Activated CD8-positive, alpha-beta memory T cell treated with anti-CD3 and anti-CD28 coated beads, Interleukin-2, amount 50 U/mL, for 24 hours (primary cell): ENCODE measurements at regions not wholly inside any gene's neighbourhood (a gene's known extent, or its start where the extent isn't known, plus 50 kb on each side); places are given as distances from the start of the nearest gene placed in this dataset.
"Not testable (repeated sequence)": the region's sequence is repeated elsewhere in the genome, so short reads cannot be mapped to it uniquely, and the experiment has no call there.

ENCODE experiments used
- DNase-seq: peaks from one replicate; pipeline ENCODE4 v3.0.0-alpha.2; 2020; ENCODE audit errors: extremely low read depth

DNA sequence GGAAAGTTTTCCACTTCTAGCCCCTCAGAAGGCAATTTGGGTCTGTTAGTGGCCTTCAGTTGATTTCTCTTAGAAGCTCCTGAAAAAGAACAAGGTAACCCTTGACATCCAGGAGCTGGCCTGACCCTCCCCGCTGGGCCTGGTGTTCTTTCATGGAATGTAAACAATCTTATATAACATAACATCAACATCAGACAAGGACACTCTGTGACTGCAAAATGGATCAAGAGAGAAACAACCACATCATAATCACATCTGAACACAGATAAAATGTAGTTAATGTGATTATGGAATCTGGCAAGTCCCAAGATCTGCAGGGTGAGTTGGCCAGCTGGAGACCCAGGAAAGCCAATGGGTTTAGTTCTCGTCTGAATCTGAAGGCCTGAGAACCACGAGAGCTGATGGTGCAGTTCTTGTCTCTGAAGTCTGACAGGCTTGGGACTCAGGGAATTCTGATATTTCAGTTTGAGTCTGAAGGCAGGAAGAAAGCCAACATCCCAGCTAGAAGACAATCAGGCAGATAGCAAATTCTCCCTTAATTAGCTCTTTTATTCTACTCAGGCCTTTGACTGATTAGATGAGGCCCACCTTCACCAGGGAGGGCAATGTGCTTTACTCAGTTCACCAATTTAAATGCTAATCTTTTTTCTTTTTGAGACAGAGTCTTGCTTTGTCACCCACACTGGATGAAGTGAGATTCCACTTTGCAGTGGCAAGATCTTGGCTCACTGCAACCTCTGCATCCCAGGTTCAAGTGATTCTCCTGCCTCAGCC is 91.4 kb upstream of the NAMPT start:
- DNase-seq = no peak

DNA sequence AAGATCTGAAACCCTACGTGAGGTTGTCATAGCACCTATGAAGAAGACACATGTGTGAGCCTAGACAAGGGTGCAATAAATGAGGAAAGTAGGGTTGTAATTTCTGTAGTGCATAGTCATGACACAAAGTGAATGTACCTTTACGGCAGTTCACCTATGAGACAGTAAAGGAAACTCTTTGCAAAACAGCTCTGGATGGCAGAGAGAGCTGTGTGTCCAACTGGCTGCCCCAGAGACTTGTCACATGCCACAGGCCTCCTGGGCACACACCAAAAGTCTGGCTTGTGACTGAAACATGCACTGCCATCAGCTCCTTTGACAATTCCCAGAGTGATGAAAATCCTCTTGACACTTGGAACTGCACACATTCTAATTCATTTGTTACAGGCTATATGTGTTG is 90.7 kb upstream of the NAMPT start:
- no peak for DNase-seq

DNA sequence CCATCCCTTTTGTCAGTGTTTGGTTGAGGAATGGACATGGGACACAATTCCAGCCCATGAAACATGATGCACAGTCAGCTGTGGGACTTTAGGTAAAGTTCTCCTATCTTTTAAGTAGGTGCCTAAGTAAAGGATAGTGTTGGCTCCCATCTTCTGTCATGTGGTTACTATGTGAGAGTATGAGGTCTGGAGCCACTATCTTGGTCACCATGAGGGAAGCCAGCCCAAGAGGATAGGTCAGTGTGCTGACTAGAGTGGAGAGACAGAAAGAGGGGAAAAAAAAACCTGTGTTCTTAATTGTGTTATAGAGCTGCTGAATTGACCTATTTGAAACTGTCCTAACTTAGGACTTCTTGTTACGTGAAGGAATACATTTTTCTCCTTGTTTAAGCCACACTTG is 89.7 kb upstream of the NAMPT start:
- DNase-seq = no peak

DNA sequence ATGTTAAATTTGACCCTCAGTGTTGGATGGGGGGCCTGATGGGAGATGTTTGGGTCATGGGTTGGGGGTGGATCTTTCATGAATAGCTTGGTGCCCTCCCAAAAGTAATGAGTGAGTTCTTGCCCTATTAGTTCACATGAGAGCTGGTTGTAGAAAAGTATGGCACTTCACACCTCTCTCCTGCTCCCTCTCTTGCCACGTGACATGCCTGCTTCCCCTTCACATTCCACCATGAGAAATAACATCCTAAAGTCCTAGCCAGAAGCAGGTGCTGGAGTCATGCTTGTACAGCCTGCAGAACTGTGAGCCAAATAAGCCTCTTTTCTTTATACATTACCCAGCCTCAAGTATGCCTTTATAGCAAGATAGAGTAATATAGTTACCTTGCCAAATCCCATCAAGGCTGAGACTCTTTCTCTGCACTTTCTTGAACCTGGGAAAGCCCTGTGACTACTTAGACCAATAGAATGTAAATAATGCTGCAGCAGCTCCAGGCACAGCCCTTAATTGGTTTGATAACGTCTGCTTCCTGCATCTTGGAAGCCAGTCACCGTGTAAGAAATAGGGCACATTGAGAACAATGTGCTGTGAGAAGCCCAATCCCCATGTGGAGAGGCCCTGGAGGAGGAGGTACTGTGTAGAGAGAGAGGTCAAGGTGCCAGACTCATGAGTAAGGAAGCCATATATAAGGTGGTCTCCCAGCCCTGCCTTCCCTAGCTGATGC is 88.0 kb upstream of the NAMPT start:
- no peak for DNase-seq

DNA sequence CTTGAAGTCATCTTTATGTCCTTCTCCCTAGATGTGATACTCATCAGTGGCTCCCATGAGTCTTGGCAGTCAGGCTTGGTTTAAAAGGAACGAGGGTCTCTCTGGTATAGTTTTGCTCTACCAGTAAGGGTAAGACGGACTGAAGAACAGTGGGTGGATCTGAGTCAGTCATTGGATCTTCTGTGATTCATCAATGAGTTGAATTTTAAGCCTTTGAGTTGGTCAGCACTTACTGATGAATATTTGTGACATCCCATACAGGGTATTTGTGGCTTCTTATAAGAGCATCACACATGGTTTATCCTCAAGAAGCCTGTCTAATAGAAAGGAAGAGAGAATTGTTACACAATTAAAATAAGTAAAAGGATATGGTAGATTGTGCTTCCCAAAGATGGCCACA is 87.3 kb upstream of the NAMPT start:
- DNase-seq = no peak

DNA sequence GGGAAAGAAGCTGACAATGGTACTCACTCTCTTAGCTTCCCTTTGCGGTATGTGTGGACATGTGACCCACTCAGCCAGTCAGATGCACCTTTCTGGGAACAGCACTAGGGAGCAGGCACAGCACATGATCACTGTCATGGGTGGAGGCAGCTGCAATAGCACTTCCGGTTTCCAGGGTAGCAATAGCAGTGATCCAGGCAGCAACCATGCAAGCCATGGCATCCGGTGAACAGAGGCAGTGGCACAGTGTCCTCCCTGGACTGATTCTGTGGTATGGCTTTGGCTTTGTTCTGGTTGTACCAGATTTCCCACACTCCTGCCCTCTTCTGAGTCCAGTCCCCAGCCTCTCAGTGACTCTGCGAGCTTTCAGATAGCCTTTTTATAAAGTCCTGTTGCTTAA is 86.8 kb upstream of the NAMPT start:
- no peak for DNase-seq

DNA sequence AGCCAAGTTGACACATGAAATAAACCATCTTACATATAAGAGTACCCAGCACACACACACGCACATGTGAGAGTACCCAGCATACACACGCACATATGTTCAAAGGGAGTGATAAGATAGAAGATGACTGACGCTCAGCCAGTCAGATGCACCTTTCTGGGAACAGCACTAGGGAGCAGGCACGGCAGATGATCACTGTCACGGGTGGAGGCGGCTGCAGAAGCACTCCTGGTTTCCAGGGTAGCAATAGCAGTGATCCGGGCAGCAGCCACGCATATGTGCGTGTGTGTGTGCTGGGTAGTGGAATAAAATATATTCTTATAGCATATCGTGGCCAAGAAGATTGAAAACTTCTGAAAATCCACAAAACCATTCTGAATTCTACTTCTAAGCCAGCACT is 85.8 kb upstream of the NAMPT start:
- DNase-seq = no peak

DNA sequence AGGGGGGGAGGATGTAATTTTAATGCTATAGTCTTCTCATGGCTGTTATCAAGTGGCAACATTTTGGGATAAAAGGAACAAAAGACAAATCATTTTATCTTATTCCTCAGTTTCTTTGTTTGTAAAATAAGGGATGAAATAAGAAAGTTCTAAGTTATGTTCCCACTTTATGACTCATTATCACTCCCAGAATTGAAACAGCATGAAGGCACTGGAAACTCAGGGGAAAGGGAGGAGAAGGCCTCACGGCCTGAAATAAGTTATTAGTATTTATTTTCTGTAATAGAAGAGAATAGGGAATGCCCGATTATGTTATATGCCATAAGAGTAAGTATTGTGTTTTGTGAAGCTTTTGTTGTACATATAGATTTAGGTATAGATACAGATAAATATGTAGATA is 85.0 kb upstream of the NAMPT start:
- no peak for DNase-seq

DNA sequence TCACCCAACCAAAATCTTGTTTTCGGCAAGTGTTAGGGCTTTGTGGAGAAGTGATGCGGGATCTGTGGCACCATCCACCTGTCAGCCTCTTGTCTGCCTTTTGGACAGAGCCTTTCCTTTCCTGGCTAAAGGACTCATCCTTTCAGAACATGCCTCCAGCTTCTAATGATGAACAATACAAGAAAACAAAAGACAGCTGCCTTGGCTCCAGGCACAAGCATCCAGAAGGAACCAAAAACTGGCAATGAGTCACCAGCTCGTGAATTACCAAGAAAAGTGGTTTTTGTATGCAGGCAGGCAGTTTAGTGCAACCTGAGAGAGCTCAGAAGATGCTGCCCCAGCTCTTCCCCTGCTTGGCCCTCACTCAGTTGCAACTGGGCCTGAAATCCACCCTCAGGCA is 84.6 kb upstream of the NAMPT start:
- no peak for DNase-seq

DNA sequence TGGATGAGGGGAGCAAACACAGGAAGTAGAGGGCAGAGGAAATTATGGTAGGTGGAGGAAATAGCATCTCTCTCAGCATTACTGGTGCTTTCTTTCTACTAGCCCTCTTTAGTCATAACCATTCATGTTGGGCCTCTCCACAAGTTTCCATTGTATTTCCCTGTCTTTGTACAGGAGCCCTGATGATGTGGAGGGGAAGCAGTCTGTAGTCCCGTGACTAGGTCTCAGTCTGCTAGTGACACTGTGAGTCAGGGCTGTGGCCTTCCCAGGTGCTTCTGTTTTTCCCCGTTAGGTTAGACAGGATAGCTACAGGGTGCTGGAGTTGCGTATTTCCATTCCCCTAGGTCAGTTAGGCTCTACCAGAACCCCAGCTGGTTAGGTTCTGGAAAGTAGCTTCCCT is 82.9 kb upstream of the NAMPT start:
- no peak for DNase-seq

DNA sequence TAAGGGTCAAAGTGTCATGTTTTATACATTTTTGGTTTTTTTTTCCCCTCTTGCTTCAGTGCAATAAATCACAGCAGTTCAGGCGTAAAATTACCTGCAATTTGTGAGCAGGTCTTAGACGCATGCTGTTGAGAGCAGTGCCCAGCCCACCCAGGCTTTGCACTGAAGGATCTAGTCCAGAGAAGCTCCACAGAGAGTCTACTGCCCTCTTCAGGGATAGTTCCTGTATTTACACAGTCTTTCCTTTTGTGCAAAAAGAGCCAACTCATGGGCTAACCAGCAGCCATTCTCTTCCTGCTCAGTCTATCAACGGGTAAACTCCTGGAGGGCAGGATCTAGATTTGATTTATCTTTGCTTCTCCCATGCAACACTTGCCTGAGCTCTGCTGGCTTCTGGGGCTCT is 82.2 kb upstream of the NAMPT start:
- no peak for DNase-seq

DNA sequence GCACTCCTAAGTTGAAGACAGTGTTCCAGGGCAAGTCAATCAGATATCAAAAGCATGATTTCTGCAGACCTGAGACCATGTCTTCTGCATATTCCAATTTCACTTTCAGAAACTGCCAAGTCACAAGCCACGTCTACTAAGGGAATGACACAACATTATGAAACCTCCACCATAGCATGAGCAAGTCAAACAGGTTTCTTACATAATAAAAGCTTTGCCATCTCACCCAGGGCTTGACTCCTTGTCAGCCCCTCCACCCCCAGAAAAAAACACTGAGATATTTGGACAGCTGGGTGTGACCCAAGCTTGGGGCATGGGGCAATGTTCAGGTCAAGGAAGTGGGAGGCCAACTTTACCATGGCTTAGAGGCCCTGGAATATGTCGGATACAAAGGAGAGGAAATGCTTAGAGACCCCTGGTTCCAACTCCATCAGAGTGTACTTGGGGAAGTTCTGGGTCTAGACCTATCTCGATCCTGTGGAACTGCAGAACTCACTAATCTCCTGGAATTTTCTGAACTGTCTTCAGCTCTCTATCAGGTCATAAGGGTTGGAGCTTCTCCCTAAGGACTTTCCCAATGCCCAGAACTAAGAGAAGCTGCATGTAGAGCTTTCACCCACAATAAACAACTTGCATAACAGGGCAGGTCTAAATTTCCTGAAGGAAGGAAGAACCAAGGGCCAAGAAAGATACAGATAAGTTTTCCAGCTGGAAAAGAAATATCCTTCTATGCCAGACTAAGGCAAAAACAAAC is 80.6 kb upstream of the NAMPT start:
- DNase-seq = no peak

DNA sequence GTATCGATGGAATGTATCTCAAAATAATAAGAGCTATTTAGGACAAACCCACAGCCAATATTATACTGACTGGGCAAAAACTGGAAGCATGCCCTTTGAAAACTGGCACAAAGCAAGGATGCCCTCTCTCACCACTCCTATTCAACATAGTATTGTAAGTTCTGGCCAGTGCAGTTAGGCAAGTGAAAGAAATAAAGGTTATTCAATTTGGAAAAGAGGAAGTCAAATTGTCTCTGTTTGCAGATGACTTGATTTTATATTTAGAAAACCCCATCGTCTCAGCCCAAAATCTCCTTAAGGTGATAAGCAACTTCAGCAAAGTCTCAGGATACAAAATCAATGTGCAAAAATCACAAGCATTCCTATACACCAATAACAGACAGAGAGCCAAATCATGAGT is 77.7 kb upstream of the NAMPT start:
- not testable (repeated sequence) for DNase-seq

DNA sequence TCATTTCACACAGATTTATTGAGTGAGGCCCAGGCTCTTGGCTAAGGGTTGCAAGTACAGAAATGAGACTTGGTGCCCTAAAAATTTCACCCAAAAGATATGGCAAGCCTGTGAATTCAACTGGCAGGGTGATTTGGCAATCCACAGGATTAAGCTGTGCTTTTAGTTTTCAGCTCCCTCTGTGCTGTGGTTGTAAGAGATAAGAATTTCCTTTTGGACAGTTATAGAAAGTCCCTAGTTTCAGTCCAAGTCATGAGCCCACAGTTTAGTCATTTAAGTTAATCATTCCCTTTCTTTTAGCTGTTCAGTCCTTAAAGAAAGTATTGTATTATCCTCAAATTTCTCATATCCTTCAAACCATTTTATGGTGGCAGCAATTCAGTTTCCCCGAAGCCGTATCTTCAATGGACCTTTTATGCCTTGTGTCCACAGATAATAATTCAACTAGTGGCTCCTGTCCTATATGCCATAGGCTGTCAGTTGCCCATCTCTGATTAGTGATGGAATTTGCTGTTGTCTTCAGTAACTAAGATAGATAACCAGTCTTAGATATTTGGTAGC is 73.4 kb upstream of the NAMPT start:
- DNase-seq = no peak

DNA sequence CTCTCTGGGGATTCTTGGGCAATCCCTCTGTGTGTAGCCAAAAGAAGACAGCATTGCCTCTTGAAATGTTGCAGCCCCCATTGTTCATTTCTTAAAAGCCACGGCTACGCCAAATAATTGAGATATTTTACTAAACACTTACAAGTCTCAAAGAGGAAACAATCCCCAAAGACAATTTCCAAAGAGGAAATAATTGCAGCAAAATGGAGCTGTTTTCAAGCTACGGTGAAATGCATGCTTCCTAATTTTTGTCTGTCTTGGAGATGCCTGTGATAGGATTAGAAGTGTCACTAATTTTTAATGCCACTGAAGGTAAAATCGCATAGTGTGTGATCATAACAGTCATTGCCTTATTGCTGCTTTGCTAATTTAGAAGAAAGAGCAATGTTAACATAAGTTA is 72.9 kb upstream of the NAMPT start:
- no peak for DNase-seq

DNA sequence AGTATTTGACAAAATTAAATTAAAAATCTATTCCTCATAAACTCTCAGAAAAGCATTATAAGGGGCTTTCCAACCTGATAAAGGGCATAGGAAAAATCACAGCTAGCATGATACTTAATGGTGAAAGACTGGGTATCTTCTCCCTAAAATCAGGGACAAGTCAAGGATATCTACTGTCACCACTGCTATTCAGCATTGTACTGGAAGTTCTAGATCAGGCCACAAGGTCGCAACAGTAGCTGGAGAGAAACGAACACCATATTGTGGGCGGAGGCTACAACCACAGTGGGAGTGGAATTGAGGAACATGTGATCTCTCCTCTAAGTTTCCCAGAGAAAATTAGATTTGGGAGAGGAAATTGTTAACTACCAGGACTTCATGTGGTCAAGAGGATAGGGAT is 70.0 kb upstream of the NAMPT start:
- no peak for DNase-seq

DNA sequence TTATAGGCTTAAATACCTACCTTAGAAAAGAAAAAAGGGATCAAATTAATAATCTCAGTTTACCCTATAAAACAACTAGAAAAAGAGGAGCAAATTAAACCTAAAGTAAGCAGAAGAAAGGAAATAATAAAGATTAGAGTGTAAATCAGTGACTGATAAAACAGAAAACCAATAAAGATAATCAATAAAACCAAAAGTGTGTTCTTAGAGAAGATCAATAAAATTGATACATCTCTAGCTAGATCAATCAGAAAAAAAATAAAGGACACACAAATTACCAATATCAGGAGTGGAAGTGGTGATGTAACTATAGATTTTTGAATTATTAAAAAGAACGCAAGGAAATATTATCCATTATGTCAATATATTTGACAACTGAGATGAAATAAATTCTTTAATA is 69.2 kb upstream of the NAMPT start:
- no peak for DNase-seq

DNA sequence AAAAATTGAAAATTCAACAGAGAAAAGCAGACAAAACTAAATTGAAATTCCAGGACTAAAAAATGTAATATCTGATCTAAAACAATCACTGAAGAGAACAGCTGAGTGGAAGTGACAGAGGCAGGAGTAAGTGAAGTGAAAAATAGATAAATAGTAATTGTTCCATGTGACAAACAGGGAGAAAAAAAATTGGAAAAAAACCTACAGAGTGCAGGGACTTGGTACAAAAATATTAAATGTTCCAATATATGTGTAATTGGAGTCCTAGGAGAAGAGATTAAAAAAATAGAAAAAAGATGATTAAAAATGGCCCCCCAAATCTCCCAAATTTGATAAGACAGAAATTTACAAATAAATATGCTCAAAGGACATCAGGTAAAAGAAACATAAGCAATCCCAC is 63.4 kb upstream of the NAMPT start:
- DNase-seq = no peak

DNA sequence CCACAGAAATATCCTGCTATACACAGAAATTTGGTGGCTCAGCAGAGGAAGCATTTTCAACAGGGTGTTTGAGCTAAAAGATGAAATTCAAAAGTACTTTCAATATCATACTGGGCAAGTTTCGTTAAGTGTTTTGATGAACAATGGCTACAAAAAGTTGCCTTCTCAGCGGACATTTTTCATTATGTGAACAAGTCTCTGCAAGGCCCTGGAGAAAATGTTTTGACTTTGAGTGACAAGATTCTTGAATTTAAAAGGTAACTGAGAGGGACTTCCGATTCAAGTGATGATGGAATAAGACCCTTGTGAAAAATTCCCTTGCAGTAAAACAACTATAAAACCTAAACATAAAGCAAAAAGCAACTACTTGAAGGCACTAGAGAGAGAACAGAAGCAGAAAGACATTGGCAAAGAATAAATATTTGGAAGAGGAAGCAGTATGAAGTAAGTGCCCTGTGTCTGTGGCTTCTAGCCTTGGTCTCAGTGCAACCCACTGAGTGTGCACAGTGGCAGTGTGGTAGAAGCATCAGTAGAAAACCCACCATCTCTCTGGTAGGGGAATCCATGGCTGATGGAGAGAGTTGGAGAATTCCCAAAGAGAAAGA is 62.5 kb upstream of the NAMPT start:
- no peak for DNase-seq

DNA sequence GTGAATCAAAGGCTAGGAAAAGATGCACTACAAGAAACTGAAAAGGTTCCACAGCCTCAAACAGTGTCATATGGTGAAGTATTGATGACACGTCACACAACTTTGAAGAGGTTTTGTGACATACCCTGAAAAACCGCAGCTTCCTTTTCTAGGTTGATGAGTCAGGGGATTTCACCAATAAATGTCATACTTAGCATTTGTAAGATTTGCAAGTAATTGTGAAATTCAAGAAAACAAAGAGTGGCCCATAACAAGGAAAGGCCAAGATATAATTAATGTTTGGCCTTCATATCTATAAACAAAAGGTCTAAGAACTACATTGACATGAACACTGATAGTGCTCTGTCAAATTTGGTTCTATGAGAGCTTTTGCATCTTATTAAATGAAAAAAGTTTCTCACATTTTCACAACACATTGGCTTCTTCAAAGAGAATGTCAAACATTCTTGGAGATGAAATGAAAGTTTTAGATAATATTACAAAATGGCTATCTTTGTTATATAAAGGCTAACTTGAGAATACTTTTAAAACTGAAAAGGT is 62.0 kb upstream of the NAMPT start:
- no peak for DNase-seq

DNA sequence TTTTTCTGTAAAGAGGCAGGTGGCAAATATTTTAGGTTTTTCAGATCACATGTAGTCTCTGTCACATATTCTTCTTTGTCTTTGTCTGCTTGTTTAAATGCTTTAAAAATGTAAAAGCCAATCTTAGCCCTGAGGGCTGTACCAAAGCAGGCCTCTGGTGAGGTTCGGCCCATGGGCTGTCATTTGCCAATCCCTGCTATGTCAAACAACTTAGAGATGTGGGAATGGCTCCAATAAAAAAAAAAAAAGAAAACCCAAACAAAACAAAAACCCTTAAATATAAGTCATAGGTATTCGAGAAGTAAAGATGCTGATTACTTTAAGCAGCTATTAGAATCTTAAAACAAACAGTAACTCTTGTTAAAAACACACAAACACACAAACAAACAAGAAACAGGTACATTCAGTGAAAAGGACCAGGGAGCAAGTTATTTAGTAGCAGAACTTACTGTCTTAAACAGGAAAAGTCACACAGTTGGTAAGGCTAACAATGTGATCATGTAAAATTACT is 61.4 kb upstream of the NAMPT start:
- no peak for DNase-seq
